Kidney (tissue), 13 donors: ENCODE measurements at regions not wholly inside any gene's neighbourhood (a gene's known extent, or its start where the extent isn't known, plus 50 kb on each side); places are given as distances from the start of the nearest gene placed in this dataset.

Source experiments
- DNase-seq, 5 donors: peaks; one replicate each; pipeline ENCODE4 v3.0.0-alpha.2; 2013 to 2020
- FAIRE-seq: peaks from 2 replicates; lab custom pipeline; 2012; peaks lifted over from hg19 to GRCh38; lab: Jason Lieb, UNC
- H3K27ac ChIP-seq, 2 donors: one replicate each; pipeline ENCODE4 v1.7.0; 2013; ENCODE audit warnings: low read depth in 2 of 2, low read length in 2 of 2, inconsistent platforms in 1 of 2
- H3K27me3 ChIP-seq: one replicate; pipeline ENCODE4 v1.7.1; 2013; ENCODE audit warnings: low read length, inconsistent platforms; ENCODE audit not compliant: control insufficient read depth, insufficient read depth
- H3K36me3 ChIP-seq, 3 donors: one replicate each; pipeline versions ENCODE4 v1.7.0 to v1.7.1; 2013; ENCODE audit warnings: low read length in 3 of 3, control low read depth in 1 of 3, inconsistent platforms in 1 of 3; ENCODE audit not compliant: insufficient read depth in 3 of 3, control insufficient read depth in 2 of 3
- H3K4me1 ChIP-seq, 3 donors: one replicate each; pipeline versions ENCODE4 v1.7.0 to v1.7.1; 2013; ENCODE audit warnings: low read length in 3 of 3, inconsistent platforms in 1 of 3, low read depth in 1 of 3; ENCODE audit not compliant: control insufficient read depth in 2 of 3, insufficient read depth in 2 of 3
- H3K4me3 ChIP-seq, 3 donors: one replicate each; pipeline versions ENCODE4 v1.7.0 to v1.8.1; 2013; ENCODE audit warnings: low read length in 3 of 3, control low read depth in 1 of 3, inconsistent platforms in 1 of 3
- H3K9ac ChIP-seq, 3 donors: one replicate each; pipeline versions ENCODE4 v1.7.0 to v1.7.1; 2013; ENCODE audit warnings: low read length in 3 of 3, control low read depth in 1 of 3, inconsistent platforms in 1 of 3
- H3K9me3 ChIP-seq, 3 donors: one replicate each; pipeline versions ENCODE4 v1.7.0 to v1.7.1; 2013; ENCODE audit warnings: low read length in 3 of 3, control low read depth in 1 of 3, inconsistent platforms in 1 of 3; ENCODE audit not compliant: control insufficient read depth in 2 of 3, insufficient read depth in 1 of 3
- intact Hi-C: fragments of 100-400 bp; cut with DNase I; formaldehyde crosslinking; loops from one replicate; pipeline ENCODE4 v1.11.1; 2022
- TF ChIP-seq, protein P1 (sequence below): IDR thresholded peaks from 3 replicates; pipeline ENCODE4 v1.5.1; 2012; ENCODE audit warnings: mild to moderate bottlenecking, moderate library complexity, borderline replicate concordance; ENCODE audit not compliant: insufficient read depth; ENCODE audit errors: extremely low read depth
- donor health status: control.
- donor health status: control.
- donor health status: control.
- donor health status: control.
- donor health status: control.
- donor health status: DM: yes; HTN: yes; CAD: no.
- donor health status: Normal renal cell carcinoma (clear cell type).

GRCh38 chr1:30273456-30273855 lies 449.9 kb downstream of the MATN1 start:
- TF ChIP-seq, protein P1, sequence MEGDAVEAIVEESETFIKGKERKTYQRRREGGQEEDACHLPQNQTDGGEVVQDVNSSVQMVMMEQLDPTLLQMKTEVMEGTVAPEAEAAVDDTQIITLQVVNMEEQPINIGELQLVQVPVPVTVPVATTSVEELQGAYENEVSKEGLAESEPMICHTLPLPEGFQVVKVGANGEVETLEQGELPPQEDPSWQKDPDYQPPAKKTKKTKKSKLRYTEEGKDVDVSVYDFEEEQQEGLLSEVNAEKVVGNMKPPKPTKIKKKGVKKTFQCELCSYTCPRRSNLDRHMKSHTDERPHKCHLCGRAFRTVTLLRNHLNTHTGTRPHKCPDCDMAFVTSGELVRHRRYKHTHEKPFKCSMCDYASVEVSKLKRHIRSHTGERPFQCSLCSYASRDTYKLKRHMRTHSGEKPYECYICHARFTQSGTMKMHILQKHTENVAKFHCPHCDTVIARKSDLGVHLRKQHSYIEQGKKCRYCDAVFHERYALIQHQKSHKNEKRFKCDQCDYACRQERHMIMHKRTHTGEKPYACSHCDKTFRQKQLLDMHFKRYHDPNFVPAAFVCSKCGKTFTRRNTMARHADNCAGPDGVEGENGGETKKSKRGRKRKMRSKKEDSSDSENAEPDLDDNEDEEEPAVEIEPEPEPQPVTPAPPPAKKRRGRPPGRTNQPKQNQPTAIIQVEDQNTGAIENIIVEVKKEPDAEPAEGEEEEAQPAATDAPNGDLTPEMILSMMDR = no peak
- H3K27me3 ChIP-seq = no peaks in the 10 kb centered on the region
- peak in 1 of 5 donors; percentile 7 for DNase-seq
- FAIRE-seq = no peak
- intact Hi-C loops = no loop called here
- H3K9me3 ChIP-seq = no peaks in the 10 kb centered on the region
- H3K4me3 ChIP-seq = no peak overlapping the region
- H3K4me1 ChIP-seq = no peaks in the 10 kb centered on the region
- H3K27ac ChIP-seq = no peak overlapping the region
- no peaks in the 10 kb centered on the region for H3K36me3 ChIP-seq
- no peak overlapping the region for H3K9ac ChIP-seq

- intact Hi-C loops = no loop called here
Observed at GRCh38 chr1:30273021-30273325, 450.4 kb downstream of the MATN1 start.

GRCh38 chr1:30272277-30273020 lies 450.9 kb downstream of the MATN1 start:
- intact Hi-C loops = no loop called here
- H3K27ac ChIP-seq = no peak overlapping the region
- no peak overlapping the region for H3K9ac ChIP-seq
- H3K9me3 ChIP-seq = no peaks in the 10 kb centered on the region
- TF ChIP-seq, protein P1 = no peak
- no peak overlapping the region for H3K4me3 ChIP-seq
- H3K4me1 ChIP-seq = no peaks in the 10 kb centered on the region
- H3K36me3 ChIP-seq = no peaks in the 10 kb centered on the region
- DNase-seq (peak in 1 of 5 donors; percentile 19), FAIRE-seq (no peak)
- H3K27me3 ChIP-seq = no peaks in the 10 kb centered on the region

More at GRCh38 chr1:30273021-30273325, 450.4 kb downstream of the MATN1 start:
- no peak for FAIRE-seq
- Histone ChIP-seq H3K4me1 (no peaks in the 10 kb centered on the region), H3K27ac (no peak overlapping the region), H3K27me3 (no peaks in the 10 kb centered on the region), H3K4me3 (no peak overlapping the region), H3K9ac (no peak overlapping the region), H3K9me3 (no peaks in the 10 kb centered on the region), H3K36me3 (no peaks in the 10 kb centered on the region)
- TF ChIP-seq, protein P1 = no peak
- peak in 1 of 5 donors; percentile 19 for DNase-seq
